Fibroblast of the aortic adventitia (primary cell): ENCODE measurements at regions not wholly inside any gene's neighbourhood (a gene's known extent, or its start where the extent isn't known, plus 50 kb on each side); places are given as distances from the start of the nearest gene placed in this dataset.

Experiments
- DNase-seq: peaks from one replicate; pipeline ENCODE4 v3.0.0-alpha.2; 2010; ENCODE audit warnings: low read depth
- H3K4me3 ChIP-seq: 2 replicates; pipeline ENCODE4 v1.5.1; 2011; ENCODE audit warnings: low read depth, mild to moderate bottlenecking, control low read depth, low read length, moderate library complexity
- TF ChIP-seq, protein P1 (sequence below): IDR thresholded peaks from 2 replicates; pipeline ENCODE4 v1.5.1; 2011; ENCODE audit warnings: mild to moderate bottlenecking, low read length, control low read depth, inconsistent platforms; ENCODE audit not compliant: insufficient read depth

GRCh38 chr11:80849253-80849652 lies 1408.4 kb upstream of the TENM4 start:
- TF ChIP-seq, protein P1, sequence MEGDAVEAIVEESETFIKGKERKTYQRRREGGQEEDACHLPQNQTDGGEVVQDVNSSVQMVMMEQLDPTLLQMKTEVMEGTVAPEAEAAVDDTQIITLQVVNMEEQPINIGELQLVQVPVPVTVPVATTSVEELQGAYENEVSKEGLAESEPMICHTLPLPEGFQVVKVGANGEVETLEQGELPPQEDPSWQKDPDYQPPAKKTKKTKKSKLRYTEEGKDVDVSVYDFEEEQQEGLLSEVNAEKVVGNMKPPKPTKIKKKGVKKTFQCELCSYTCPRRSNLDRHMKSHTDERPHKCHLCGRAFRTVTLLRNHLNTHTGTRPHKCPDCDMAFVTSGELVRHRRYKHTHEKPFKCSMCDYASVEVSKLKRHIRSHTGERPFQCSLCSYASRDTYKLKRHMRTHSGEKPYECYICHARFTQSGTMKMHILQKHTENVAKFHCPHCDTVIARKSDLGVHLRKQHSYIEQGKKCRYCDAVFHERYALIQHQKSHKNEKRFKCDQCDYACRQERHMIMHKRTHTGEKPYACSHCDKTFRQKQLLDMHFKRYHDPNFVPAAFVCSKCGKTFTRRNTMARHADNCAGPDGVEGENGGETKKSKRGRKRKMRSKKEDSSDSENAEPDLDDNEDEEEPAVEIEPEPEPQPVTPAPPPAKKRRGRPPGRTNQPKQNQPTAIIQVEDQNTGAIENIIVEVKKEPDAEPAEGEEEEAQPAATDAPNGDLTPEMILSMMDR = no peak
- H3K4me3 ChIP-seq = no peak overlapping the region
- DNase-seq = no peak

GRCh38 chr11:80846979-80847378 lies 1406.1 kb upstream of the TENM4 start:
- DNase-seq = no peak

GRCh38 chr11:80846442-80846841 lies 1405.6 kb upstream of the TENM4 start:
- no peak for DNase-seq
- H3K4me3 ChIP-seq = no peak overlapping the region
- TF ChIP-seq, protein P1 = no peak

More at GRCh38 chr11:80846979-80847378, 1406.1 kb upstream of the TENM4 start:
- H3K4me3 ChIP-seq = no peak overlapping the region
- TF ChIP-seq, protein P1 = no peak

DNA sequence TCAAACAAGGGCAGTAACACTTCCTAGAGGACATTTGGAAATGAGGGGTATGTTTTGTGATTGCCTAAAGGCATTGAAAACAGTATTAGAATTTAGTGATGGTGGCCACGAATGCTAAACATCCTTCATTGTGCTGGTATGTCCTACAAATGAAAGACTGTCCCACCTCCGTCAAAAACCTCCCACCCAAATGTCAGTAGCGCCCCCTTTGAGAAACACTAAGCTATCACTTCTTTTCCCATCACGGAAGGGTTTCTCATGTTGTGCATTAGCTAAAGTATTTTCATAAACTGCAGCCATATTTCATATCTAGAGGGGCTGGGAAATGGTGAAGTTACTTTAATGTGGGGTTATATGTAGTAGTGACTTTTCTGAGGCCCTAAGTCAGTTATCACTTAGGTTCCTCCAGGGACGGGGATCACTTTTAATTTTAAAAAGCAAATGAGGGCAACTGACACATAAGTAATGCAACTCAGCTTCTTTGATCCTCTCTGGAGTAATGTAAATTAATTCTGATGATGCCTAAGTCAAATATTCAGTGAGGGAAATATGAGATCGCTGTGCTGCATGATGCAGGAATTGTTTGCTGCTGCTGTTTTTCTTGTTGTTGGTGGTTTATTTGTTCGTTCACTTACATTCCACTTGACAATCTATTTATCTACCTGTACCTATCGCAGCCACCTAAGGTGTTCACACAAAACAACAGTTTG lies 1403.4 kb upstream of the TENM4 start:
- DNase-seq = no peak
- no peak overlapping the region for H3K4me3 ChIP-seq
- TF ChIP-seq, protein P1 = no peak

DNA sequence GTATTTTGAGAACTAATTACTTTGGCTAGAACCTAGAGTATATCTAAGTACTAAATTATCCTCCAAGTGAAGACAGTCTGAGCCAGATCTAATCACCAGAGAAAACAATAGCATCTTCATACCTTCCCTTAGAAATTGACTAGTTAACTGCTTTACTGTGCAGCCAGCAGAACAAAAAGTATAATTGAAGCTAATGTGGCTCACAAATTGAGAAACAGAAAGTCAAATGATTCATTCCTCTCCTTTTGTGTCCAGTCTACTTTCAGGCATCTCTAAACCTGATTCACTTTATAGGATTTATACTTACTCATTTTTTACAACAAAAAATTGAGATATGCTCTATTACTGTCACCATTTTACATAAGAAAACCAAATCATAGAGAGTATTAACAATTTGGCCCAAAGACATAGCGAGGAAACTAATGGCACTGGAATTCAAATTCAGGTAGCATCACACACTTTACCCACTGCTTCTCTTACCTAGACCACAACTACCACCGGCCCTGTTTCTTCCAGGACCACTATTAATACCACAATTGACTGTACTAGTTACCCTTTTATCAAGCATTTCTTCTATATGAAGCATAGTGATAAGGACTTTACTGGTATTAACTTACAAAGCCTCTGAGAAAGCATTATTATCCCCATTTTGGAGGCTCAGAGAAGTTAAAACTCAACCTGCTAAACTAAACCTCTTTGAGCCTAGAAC lies 1402.6 kb upstream of the TENM4 start:
- no peak overlapping the region for H3K4me3 ChIP-seq
- DNase-seq = no peak
- TF ChIP-seq, protein P1 = no peak

DNA sequence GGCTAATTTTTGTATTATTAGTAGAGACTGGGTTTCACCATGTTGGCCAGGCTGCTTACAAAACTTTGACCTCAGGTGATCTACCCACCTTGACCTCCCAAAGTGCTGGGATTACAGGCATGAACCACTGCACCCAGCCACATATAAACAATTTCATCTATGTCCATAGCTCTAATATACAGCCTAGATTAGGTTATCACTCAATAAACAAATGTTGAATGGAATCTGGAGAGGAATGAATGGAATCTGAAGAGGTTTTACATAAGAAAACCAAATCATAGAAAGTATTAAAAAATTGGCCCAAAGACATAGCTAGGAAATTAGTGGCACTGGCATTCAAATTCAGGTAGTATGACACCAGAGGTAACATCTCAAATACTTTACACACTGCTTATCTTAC lies 1401.4 kb upstream of the TENM4 start:
- peak; percentile 2 for DNase-seq
- TF ChIP-seq, protein P1 = no peak
- H3K4me3 ChIP-seq = no peak overlapping the region
